MM.1S (cell line): ENCODE measurements at regions not wholly inside any gene's neighbourhood (a gene's known extent, or its start where the extent isn't known, plus 50 kb on each side); places are given as distances from the start of the nearest gene placed in this dataset.

Experiments used
- CTCF ChIP-seq: fragments of 300-600 bp; sonication (generic); IDR thresholded peaks from 2 replicates; pipeline ENCODE4 v1.5.1; 2016; ENCODE audit warnings: antibody characterized with exemption, low read length, mixed read lengths
- EZH2phosphoT487 ChIP-seq: fragments of 300-600 bp; sonication (generic); IDR thresholded peaks from 2 replicates; pipeline ENCODE4 v1.6.1; 2018; ENCODE audit warnings: antibody characterized with exemption, low read length

- TF ChIP-seq CTCF = no peak
- TF ChIP-seq EZH2phosphoT487 = no peak
These were observed 61.3 kb upstream of the MME start for GRCh38 chr3:155018621-155019330.
